Spinal cord (tissue), 9 donors: ENCODE measurements at regions not wholly inside any gene's neighbourhood (a gene's known extent, or its start where the extent isn't known, plus 50 kb on each side); places are given as distances from the start of the nearest gene placed in this dataset.

ENCODE experiments used
- DNase-seq, 6 donors: peaks; one replicate each; pipeline versions ENCODE4 v3.0.0 to v3.0.0-alpha.2; 2013 to 2015; ENCODE audit warnings: low spot score in 6 of 6, low read depth in 4 of 6
- H3K27ac ChIP-seq: one replicate; pipeline ENCODE4 v1.5.1; 2013; ENCODE audit warnings: low read depth, low read length, control low read depth
- H3K27me3 ChIP-seq: one replicate; pipeline ENCODE4 v1.6.1; 2013; ENCODE audit warnings: low read length; ENCODE audit not compliant: control insufficient read depth, insufficient read depth
- H3K36me3 ChIP-seq: one replicate; pipeline ENCODE4 v1.6.1; 2013; ENCODE audit warnings: low read length; ENCODE audit not compliant: control insufficient read depth, insufficient read depth
- H3K4me1 ChIP-seq: one replicate; pipeline ENCODE4 v1.6.1; 2013; ENCODE audit warnings: low read length; ENCODE audit not compliant: control insufficient read depth, insufficient read depth
- H3K4me3 ChIP-seq: one replicate; pipeline ENCODE4 v1.5.1; 2013; ENCODE audit warnings: low read depth, low read length, control low read depth
- H3K9me3 ChIP-seq: one replicate; pipeline ENCODE4 v1.6.1; 2013; ENCODE audit warnings: low read length; ENCODE audit not compliant: control insufficient read depth, insufficient read depth
- WGBS: methylation state at CpG from one replicate; pipeline ENCODE4 v1.1.5; 2013; ENCODE audit warnings: missing lambda C conversion rate; ENCODE audit not compliant: insufficient coverage; 5-methylcytosine and 5-hydroxymethylcytosine counted together
- donor health status: healthy.

GRCh38 chr5:131068076-131068475, 97.0 kb downstream of the HINT1 start:
- Histone ChIP-seq H3K27me3 (no peaks in the 10 kb centered on the region), H3K36me3 (no peaks in the 10 kb centered on the region), H3K4me1 (peaks cover 2% of the 10 kb centered on the region), H3K4me3 (no peak overlapping the region), H3K27ac (no peak overlapping the region), H3K9me3 (peaks cover 2% of the 10 kb centered on the region)
- WGBS: 93% methylated on average over 2 of the region's 3 CpGs
- no peak for DNase-seq

GRCh38 chr5:131067636-131068035, 97.4 kb downstream of the HINT1 start:
- no peak overlapping the region for H3K4me3 ChIP-seq
- H3K36me3 ChIP-seq: no peaks in the 10 kb centered on the region
- H3K4me1 ChIP-seq: peaks cover 2% of the 10 kb centered on the region
- 79% methylated on average over 2 of the region's 2 CpGs for WGBS
- H3K27me3 ChIP-seq: no peaks in the 10 kb centered on the region
- DNase-seq: no peak
- H3K27ac ChIP-seq: no peak overlapping the region
- H3K9me3 ChIP-seq: peaks cover 2% of the 10 kb centered on the region

GRCh38 chr5:131064669-131065371, 100.2 kb downstream of the HINT1 start:
- no peak overlapping the region for H3K4me3 ChIP-seq
- H3K9me3 ChIP-seq: peaks cover 2% of the 10 kb centered on the region
- H3K36me3 ChIP-seq: no peaks in the 10 kb centered on the region
- peaks cover 2% of the 10 kb centered on the region for H3K4me1 ChIP-seq
- H3K27ac ChIP-seq: no peak overlapping the region
- H3K27me3 ChIP-seq: no peaks in the 10 kb centered on the region
- no peak for DNase-seq

- no peak for DNase-seq
- no peaks in the 10 kb centered on the region for H3K9me3 ChIP-seq
- H3K27ac ChIP-seq: no peak overlapping the region
- H3K27me3 ChIP-seq: no peaks in the 10 kb centered on the region
- WGBS: no CpG with 5 or more reads among the region's 2 CpGs
- no peak overlapping the region for H3K4me3 ChIP-seq
- no peaks in the 10 kb centered on the region for H3K36me3 ChIP-seq
- H3K4me1 ChIP-seq: no peaks in the 10 kb centered on the region
These were observed 122.9 kb downstream of the HINT1 start for GRCh38 chr5:131042021-131042789.

GRCh38 chr5:131023498-131023865, 141.6 kb downstream of the HINT1 start:
- Histone ChIP-seq H3K4me3 (no peak overlapping the region), H3K4me1 (no peaks in the 10 kb centered on the region), H3K27me3 (no peaks in the 10 kb centered on the region), H3K27ac (no peak overlapping the region), H3K36me3 (no peaks in the 10 kb centered on the region), H3K9me3 (no peaks in the 10 kb centered on the region)
- WGBS: no CpG with 5 or more reads among the region's 2 CpGs
- DNase-seq: peak in 1 of 6 donors; percentile 18

GRCh38 chr5:131022811-131023497, 142.1 kb downstream of the HINT1 start:
- no peak overlapping the region for H3K4me3 ChIP-seq
- H3K36me3 ChIP-seq: no peaks in the 10 kb centered on the region
- no peaks in the 10 kb centered on the region for H3K9me3 ChIP-seq
- H3K27ac ChIP-seq: no peak overlapping the region
- no peaks in the 10 kb centered on the region for H3K4me1 ChIP-seq
- WGBS: 60% methylated on average over 1 of the region's 1 CpG
- no peaks in the 10 kb centered on the region for H3K27me3 ChIP-seq
- peak in 1 of 6 donors; percentile 38 for DNase-seq

- WGBS: 92% methylated on average over 1 of the region's 2 CpGs
- Histone ChIP-seq H3K4me1 (no peaks in the 10 kb centered on the region), H3K36me3 (no peaks in the 10 kb centered on the region), H3K9me3 (no peaks in the 10 kb centered on the region), H3K27ac (no peak overlapping the region), H3K4me3 (no peak overlapping the region), H3K27me3 (no peaks in the 10 kb centered on the region)
- no peak for DNase-seq
These were observed 143.4 kb downstream of the HINT1 start for GRCh38 chr5:131021646-131022045.

- no peak overlapping the region for H3K4me3 ChIP-seq
- DNase-seq: no peak
- H3K9me3 ChIP-seq: no peaks in the 10 kb centered on the region
- no peaks in the 10 kb centered on the region for H3K27me3 ChIP-seq
- no peaks in the 10 kb centered on the region for H3K4me1 ChIP-seq
- no peaks in the 10 kb centered on the region for H3K36me3 ChIP-seq
- H3K27ac ChIP-seq: no peak overlapping the region
- 87% methylated on average over 5 of the region's 6 CpGs for WGBS
These were observed 145.3 kb downstream of the HINT1 start for GRCh38 chr5:131019601-131020315.

GRCh38 chr5:131019111-131019510, 145.9 kb downstream of the HINT1 start:
- WGBS: 80% methylated on average over 1 of the region's 1 CpG

More at GRCh38 chr5:131019111-131019510, 145.9 kb downstream of the HINT1 start:
- no peaks in the 10 kb centered on the region for H3K36me3 ChIP-seq
- H3K9me3 ChIP-seq: no peaks in the 10 kb centered on the region
- no peaks in the 10 kb centered on the region for H3K4me1 ChIP-seq
- no peak overlapping the region for H3K4me3 ChIP-seq
- H3K27ac ChIP-seq: no peak overlapping the region
- no peak for DNase-seq
- no peaks in the 10 kb centered on the region for H3K27me3 ChIP-seq
